Mesothelial cell of epicardium (in vitro differentiated cells): ENCODE measurements at regions not wholly inside any gene's neighbourhood (a gene's known extent, or its start where the extent isn't known, plus 50 kb on each side); places are given as distances from the start of the nearest gene placed in this dataset.

Experiments used
- DNase-seq, 2 experiments: peaks; one replicate each; pipeline ENCODE4 v3.0.0; 2021; ENCODE audit warnings: low spot score in 2 of 2; ENCODE audit not compliant: unreplicated experiment in 2 of 2
- H3K27ac Mint-ChIP-seq: 2 replicates; pipeline ENCODE4 v1.8.0; 2021; ENCODE audit warnings: mixed read lengths
- H3K27me3 Mint-ChIP-seq: 2 replicates; pipeline ENCODE4 v1.8.0; 2021; ENCODE audit warnings: low read depth, mixed read lengths
- H3K36me3 Mint-ChIP-seq: 2 replicates; pipeline ENCODE4 v1.8.0; 2021; ENCODE audit warnings: mixed read lengths
- H3K4me1 Mint-ChIP-seq: 2 replicates; pipeline ENCODE4 v1.8.0; 2021; ENCODE audit warnings: mixed read lengths
- H3K4me3 Mint-ChIP-seq: 2 replicates; pipeline ENCODE4 v1.8.0; 2021; ENCODE audit warnings: mild to moderate bottlenecking, moderate library complexity, mixed read lengths
- H3K9me3 Mint-ChIP-seq: 2 replicates; pipeline ENCODE4 v1.8.0; 2021; ENCODE audit warnings: mixed read lengths
- TF ChIP-seq, protein P1 (sequence below): fragments of 200-600 bp; sonication (generic); IDR thresholded peaks from one replicate; pipeline ENCODE4 v1.5.0; 2021; ENCODE audit warnings: antibody characterized with exemption; ENCODE audit not compliant: unreplicated experiment

DNA sequence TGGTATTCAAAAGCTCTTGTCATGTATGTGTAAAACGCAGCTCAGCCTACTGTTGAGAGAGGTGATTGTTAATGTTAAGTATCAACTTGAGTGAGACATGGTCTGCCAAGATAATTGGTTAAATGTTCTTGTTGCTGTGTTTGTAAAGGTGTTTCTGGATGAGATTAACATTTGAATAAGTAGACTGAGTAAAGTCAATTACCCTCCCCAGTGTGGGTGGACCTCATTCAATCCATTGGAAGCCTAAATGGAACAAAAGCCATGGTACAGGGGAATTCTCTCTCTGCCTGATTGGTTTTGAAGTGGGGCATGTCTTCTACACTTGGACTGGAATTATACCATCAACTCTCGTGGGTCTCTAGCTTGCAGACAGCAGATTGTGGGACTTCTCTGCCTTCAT lies 63.8 kb upstream of the RERGL start:
- no peak for DNase-seq
- Mint-ChIP-seq H3K36me3 (peaks cover 6% of the 10 kb centered on the region), H3K4me3 (no peak overlapping the region), H3K27ac (no peak overlapping the region), H3K4me1 (no peaks in the 10 kb centered on the region), H3K27me3 (no peaks in the 10 kb centered on the region), H3K9me3 (peaks cover 26% of the 10 kb centered on the region)
- TF ChIP-seq, protein P1, sequence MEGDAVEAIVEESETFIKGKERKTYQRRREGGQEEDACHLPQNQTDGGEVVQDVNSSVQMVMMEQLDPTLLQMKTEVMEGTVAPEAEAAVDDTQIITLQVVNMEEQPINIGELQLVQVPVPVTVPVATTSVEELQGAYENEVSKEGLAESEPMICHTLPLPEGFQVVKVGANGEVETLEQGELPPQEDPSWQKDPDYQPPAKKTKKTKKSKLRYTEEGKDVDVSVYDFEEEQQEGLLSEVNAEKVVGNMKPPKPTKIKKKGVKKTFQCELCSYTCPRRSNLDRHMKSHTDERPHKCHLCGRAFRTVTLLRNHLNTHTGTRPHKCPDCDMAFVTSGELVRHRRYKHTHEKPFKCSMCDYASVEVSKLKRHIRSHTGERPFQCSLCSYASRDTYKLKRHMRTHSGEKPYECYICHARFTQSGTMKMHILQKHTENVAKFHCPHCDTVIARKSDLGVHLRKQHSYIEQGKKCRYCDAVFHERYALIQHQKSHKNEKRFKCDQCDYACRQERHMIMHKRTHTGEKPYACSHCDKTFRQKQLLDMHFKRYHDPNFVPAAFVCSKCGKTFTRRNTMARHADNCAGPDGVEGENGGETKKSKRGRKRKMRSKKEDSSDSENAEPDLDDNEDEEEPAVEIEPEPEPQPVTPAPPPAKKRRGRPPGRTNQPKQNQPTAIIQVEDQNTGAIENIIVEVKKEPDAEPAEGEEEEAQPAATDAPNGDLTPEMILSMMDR: no peak

DNA sequence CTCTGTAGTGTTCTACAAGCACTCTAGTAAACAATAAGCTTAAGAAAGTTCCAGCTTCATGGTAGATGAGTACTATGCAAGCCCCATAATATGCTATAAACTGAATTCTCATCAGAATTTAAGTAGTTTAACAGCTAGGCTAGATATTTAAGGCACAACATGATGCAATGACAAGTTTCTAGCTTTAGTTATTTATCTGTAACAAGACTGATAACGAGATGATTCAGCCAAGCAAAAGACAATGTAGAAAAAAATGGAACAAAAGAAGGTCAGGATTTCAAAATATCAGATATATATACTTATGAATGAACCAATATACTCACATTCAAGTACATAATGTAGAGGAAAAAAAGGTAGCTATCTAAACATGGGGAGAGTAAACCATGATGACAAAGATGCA lies 61.0 kb upstream of the RERGL start:
- DNase-seq: no peak
- Mint-ChIP-seq H3K36me3 (no peaks in the 10 kb centered on the region), H3K27ac (no peak overlapping the region), H3K27me3 (no peaks in the 10 kb centered on the region), H3K4me1 (peaks cover 1% of the 10 kb centered on the region), H3K4me3 (no peak overlapping the region), H3K9me3 (peaks cover 13% of the 10 kb centered on the region)
- TF ChIP-seq, protein P1: no peak

DNA sequence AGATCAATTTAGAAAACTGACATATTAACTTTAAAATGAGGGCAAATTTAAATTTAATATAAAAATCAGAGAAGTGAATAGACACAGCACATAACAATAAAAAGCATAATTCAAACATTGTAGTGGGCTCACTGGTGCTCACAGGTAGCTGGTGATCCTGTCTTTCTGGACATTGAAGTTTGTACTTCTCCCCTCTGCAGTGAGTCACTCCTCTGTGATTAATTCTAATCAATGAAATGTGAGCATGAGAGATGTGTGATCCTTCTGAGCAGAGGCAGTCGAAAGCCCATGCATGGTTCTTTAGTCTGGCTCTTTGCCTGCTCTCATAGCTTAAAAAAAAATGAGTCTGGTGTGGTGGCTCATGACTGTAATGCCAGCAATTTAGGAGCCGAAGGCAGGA lies 59.0 kb upstream of the RERGL start:
- no peaks in the 10 kb centered on the region for H3K27me3 Mint-ChIP-seq
- no peak for DNase-seq
- H3K27ac Mint-ChIP-seq: no peak overlapping the region
- H3K9me3 Mint-ChIP-seq: no peaks in the 10 kb centered on the region
- peaks cover 6% of the 10 kb centered on the region for H3K4me1 Mint-ChIP-seq
- no peak overlapping the region for H3K4me3 Mint-ChIP-seq
- H3K36me3 Mint-ChIP-seq: no peaks in the 10 kb centered on the region
- TF ChIP-seq, protein P1: no peak

DNA sequence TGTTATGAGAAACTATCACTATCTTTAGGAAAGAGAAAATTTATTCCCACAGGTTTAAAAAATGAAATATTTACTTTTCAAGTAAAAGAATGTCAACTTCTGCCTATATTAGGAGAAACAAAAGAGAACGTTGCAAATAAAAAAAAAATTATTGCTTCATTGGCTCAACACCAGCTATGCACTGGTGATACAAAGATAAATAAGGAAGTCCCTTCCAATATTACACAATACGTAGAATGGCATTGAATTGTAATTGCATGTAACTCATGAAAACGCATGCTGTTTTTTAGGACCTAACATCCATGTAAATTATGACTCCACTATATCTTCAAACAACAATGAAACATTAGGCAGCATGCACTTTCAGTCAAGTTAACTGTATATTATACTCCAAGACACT lies 56.4 kb upstream of the RERGL start:
- Mint-ChIP-seq H3K27ac (no peak overlapping the region), H3K4me3 (no peak overlapping the region), H3K9me3 (no peaks in the 10 kb centered on the region), H3K27me3 (no peaks in the 10 kb centered on the region), H3K36me3 (no peaks in the 10 kb centered on the region), H3K4me1 (peaks cover 13% of the 10 kb centered on the region)
- DNase-seq: no peak
- TF ChIP-seq, protein P1: no peak

DNA sequence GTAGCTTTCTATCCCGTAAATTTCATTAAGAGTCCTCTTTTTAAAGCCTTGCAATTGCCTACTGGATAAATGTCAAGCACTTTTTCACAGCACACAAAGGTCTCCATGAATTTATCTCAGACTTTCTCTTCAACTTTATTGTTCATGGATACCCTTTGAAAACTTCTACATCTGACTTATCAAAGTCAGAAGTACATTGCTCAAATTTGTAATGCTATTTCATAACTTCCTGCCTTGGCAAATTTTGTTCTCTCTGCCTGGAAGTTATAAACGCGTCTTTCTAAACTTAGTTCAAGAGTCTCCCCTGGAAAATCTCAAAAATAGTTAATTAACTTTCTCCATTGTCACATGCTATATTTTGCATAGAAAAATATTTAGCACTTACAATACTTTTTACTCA lies 55.9 kb upstream of the RERGL start:
- Mint-ChIP-seq H3K36me3 (no peaks in the 10 kb centered on the region), H3K4me3 (no peak overlapping the region), H3K27me3 (no peaks in the 10 kb centered on the region), H3K4me1 (peaks cover 18% of the 10 kb centered on the region), H3K27ac (no peak overlapping the region), H3K9me3 (no peaks in the 10 kb centered on the region)
- TF ChIP-seq, protein P1: no peak
- DNase-seq: no peak
